GM12872 (cell line): ENCODE measurements at regions not wholly inside any gene's neighbourhood (a gene's known extent, or its start where the extent isn't known, plus 50 kb on each side); places are given as distances from the start of the nearest gene placed in this dataset.

Source experiments
- CTCF ChIP-seq: IDR thresholded peaks from 3 replicates; pipeline ENCODE4 v1.5.1; 2011; ENCODE audit warnings: low read depth, mild to moderate bottlenecking, low read length, moderate library complexity; ENCODE audit not compliant: insufficient read depth

- no peak for TF ChIP-seq CTCF
These were observed 167.3 kb upstream of the SRD5A2 start for GRCh38 chr2:31748041-31748440.

- TF ChIP-seq CTCF = no peak
These were observed 158.4 kb upstream of the SRD5A2 start for GRCh38 chr2:31739161-31739560.

DNA sequence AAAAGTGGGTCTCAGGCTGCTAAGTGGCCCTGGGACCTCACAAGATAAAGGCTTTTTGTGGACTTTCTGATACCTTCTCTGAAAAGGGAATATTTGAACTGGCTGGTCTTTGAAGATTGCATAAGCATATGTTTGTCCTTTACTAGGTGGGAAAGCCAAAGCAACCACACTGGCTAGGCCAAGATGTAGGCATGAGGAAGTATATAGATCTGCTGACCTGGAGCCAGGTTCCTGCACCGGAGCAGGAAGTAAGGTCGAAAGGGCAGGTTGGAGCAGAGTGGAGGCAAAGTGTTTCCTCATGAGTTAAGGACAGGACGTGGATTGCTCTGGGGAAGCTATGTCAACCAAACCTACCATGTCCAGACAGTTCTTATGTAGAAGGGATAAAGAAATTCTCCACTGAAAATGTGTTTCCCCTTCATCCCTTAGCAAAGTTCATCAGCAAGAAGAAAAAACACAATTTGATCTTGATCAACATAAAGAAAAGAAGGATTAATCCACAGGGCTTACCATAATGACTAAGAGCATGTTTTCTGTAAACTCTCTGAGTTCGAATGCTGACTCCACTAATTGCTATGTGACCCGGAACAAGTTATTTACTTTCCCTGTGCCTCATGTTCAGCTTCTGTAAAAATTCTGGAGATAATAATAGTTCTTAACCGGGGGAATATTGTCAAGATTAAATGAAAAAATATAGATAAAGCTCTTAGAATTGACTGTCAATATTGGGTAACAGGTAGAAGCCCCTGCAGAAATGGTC lies 156.1 kb upstream of the SRD5A2 start:
- TF ChIP-seq CTCF = no peak

DNA sequence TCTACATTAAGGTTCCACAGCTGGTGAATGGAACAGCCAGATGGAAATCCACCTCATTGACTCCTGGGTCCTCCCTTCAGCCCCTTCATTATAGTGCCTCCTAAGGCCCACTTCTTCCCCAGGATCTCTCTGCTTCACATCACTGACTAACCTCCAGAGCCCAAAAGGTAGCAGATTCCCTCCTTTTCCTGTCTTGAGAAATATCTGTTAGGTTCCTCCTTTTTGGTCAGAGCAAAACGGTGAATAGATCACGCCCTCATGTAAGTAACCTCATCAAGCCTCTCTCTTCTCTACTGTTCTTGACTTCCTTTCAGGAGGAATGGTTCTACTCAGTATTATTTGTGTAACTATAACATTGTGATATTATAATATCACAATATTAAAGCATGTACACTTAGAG lies 155.0 kb upstream of the SRD5A2 start:
- TF ChIP-seq CTCF = no peak

DNA sequence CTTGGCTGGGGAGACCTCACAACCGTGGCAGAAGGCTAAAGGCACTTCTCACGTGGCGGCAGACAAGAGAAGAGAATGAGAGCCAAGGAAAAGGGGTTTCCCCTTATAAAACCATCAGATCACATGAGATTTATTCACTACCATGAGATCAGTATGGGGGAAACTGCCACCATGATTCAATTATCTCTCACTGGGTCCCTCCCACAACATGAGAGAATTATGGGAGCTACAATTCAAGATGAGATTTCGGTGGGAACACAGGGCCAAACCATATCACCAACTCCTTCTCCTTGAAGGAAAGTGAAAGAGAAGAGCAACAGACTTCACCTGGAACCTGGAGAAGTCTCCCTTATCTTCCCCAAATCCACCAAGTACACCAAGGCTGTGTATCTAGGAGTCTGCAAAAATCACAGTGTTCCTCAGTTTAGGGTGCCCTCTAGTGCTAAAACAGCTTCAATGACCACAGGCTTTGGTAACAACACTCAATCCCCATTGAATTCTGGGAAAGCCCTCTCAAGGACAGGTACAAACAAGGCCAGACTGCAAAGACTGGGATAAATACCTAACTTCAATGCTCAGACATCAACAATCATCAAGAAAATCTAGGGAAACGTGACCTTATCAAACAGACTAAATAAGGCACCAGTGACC lies 148.8 kb upstream of the SRD5A2 start:
- peak; percentile 63 for TF ChIP-seq CTCF

GRCh38 chr2:31729065-31729439 lies 148.3 kb upstream of the SRD5A2 start:
- no peak for TF ChIP-seq CTCF

GRCh38 chr2:31728406-31729064 lies 147.8 kb upstream of the SRD5A2 start:
- TF ChIP-seq CTCF = no peak
